Naive B cell (primary cell): ENCODE measurements at regions not wholly inside any gene's neighbourhood (a gene's known extent, or its start where the extent isn't known, plus 50 kb on each side); places are given as distances from the start of the nearest gene placed in this dataset.
A peak's percentile ranks its signal among the peaks of the same experiment; 100 is the strongest.

Source experiments
- ATAC-seq, 2 donors: fragments of 150-1000 bp; cut with Tn5 transposase; 2 replicates each; pipeline ENCODE4 v1.10.0; 2021; ENCODE audit warnings: low read depth in 2 of 2, mild to moderate bottlenecking in 2 of 2, moderate library complexity in 2 of 2
- DNase-seq: peaks from one replicate; pipeline ENCODE4 v3.0.0; 2022
- H3K27ac Mint-ChIP-seq, 6 donors: one replicate each; pipeline ENCODE4 v1.8.0; 2020 to 2022; ENCODE audit warnings: mild to moderate bottlenecking in 6 of 6, mixed read lengths in 6 of 6, moderate library complexity in 5 of 6, inconsistent platforms in 2 of 6
- H3K27me3 Mint-ChIP-seq, 3 donors: one replicate each; pipeline ENCODE4 v1.8.0; 2021 to 2022; ENCODE audit warnings: mixed read lengths in 3 of 3, mild to moderate bottlenecking in 1 of 3
- H3K36me3 Mint-ChIP-seq, 2 donors: one replicate each; pipeline ENCODE4 v1.8.0; 2020 to 2022; ENCODE audit warnings: mixed read lengths in 2 of 2, inconsistent platforms in 1 of 2, mild to moderate bottlenecking in 1 of 2
- H3K4me1 Mint-ChIP-seq, 3 donors: one replicate each; pipeline ENCODE4 v1.8.0; 2020 to 2022; ENCODE audit warnings: mixed read lengths in 3 of 3, inconsistent platforms in 1 of 3, mild to moderate bottlenecking in 1 of 3, moderate library complexity in 1 of 3
- H3K4me3 Mint-ChIP-seq, 8 donors: one replicate each; pipeline ENCODE4 v1.8.0; 2020 to 2022; ENCODE audit warnings: mild to moderate bottlenecking in 8 of 8, mixed read lengths in 8 of 8, moderate library complexity in 8 of 8, inconsistent platforms in 2 of 8
- H3K9me3 Mint-ChIP-seq, 7 donors: one replicate each; pipeline ENCODE4 v1.8.0; 2020 to 2022; ENCODE audit warnings: mixed read lengths in 7 of 7, mild to moderate bottlenecking in 5 of 7, inconsistent platforms in 2 of 7, moderate library complexity in 1 of 7

DNA sequence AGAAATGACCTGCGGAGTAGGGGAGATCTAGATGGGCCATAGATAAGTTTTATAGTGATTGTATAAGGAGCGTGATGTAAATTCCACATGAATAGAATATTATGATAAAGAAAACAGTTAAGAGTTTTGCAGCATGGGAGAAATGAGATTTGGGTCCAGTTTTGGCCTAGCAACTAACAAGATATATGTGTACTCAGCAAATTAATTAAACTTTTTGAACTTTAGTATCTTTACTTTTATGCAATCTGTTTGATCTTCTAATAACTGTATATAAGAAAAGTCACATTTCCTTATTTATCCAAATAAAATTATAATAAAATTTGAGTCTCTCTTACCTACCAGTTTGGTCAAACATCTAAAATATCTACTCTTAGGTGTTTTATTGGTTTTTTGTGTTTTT is 1011.8 kb upstream of the NCAM2 start:
- no peak overlapping the region for H3K27ac Mint-ChIP-seq
- H3K36me3 Mint-ChIP-seq, result no peaks in the 10 kb centered on the region
- ATAC-seq (no peak), DNase-seq (no peak)
- peak overlapping the region in 1 of 8 donors; percentile 3 for H3K4me3 Mint-ChIP-seq
- no peaks in the 10 kb centered on the region for H3K27me3 Mint-ChIP-seq
- no peaks in the 10 kb centered on the region for H3K4me1 Mint-ChIP-seq
- H3K9me3 Mint-ChIP-seq, result peaks cover 0 to 10% (median 4%) of the 10 kb centered on the region in 7 donors

DNA sequence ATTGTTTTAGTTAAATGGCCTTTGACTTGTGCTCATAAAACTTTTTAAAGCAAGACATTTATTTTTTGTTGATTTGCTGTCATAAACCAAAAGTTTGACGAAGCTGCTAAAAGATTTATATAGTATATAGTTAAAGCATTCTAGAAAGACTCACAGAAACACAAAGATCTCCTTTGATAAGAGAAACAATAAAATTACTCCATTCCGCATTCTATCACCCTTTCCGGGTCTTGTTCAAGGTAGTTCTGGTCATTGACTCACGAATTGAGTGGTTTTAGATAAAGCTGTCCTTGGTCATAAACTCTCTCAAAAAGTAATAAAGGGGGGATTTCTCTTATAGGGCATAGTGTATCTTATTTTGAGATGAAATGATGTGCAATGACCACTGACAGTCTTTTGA is 1010.5 kb upstream of the NCAM2 start:
- Mint-ChIP-seq H3K36me3 (no peaks in the 10 kb centered on the region), H3K4me1 (no peaks in the 10 kb centered on the region), H3K27ac (no peak overlapping the region), H3K9me3 (peaks cover 2 to 10% (median 5%) of the 10 kb centered on the region in 7 donors), H3K27me3 (no peaks in the 10 kb centered on the region), H3K4me3 (no peak overlapping the region)
- DNase-seq, result no peak
- ATAC-seq, result no peak

DNA sequence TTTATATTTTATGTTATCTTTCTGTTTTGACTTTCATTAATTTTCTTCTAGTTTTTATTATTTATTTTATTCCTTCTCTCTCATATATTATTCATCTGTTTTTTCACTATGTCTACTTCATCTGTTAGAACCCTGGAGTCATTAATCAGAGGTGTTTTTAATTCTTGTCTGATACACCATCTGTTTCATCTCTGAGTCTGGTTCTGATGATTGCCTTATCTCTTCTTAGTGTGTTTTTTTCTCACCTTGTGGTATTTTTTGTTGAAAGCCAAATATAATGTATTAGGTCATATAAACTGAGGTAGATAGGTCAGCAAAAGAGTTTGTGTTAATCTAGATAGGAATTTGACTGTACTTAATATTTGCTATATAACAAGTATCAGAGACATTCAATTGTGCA is 1005.7 kb upstream of the NCAM2 start:
- Mint-ChIP-seq H3K27me3 (no peaks in the 10 kb centered on the region), H3K27ac (no peak overlapping the region), H3K4me3 (no peak overlapping the region), H3K4me1 (no peaks in the 10 kb centered on the region), H3K9me3 (peaks cover 2 to 11% (median 7%) of the 10 kb centered on the region in 7 donors), H3K36me3 (no peaks in the 10 kb centered on the region)
- DNase-seq (no peak), ATAC-seq (no peak)

DNA sequence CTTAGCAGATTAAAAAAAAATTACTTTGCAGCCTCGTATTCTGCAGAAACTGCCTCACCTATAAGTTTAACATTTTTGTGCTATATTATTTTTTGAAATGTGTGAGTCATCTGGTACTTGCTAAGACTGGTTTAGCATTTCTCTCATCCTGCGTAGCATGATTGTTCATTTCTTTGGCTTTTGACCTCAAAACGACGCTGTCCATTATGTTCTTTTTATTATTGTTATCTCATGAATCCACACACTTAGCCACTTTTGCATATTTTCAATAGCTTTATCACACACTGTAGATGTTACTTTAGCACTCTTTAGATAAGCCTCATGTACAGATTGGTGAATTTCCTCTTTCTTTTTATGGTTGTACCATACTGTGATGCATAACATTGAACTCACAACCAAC is 1004.9 kb upstream of the NCAM2 start:
- Mint-ChIP-seq H3K9me3 (peaks cover under 1 to 15% (median 8%) of the 10 kb centered on the region in 7 donors), H3K27ac (no peak overlapping the region), H3K27me3 (no peaks in the 10 kb centered on the region), H3K4me3 (no peak overlapping the region), H3K4me1 (no peaks in the 10 kb centered on the region), H3K36me3 (no peaks in the 10 kb centered on the region)
- ATAC-seq (no peak), DNase-seq (no peak)

DNA sequence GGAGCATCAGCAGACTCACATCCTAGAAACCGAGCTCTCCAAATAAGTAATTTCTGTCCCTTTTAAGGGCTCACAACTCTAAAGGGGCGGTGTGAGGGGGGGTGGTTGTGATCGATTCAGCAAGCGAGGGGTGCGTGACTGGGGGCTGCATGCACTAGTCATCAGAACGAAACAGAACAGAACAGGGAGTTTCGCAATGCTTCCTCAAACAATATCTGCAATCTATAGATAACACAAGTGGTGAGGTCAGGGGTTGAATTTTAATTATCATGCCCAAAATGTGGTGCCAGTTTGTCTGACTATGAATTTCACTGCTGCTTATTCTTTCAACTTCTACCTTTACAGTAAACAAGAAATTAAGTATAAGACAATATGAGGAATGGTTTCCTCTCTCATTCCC is 1003.0 kb upstream of the NCAM2 start:
- no peak for DNase-seq
- H3K27ac Mint-ChIP-seq, result no peak overlapping the region
- peaks cover 0 to 12% (median 7%) of the 10 kb centered on the region in 7 donors for H3K9me3 Mint-ChIP-seq
- ATAC-seq, result no peak
- H3K4me1 Mint-ChIP-seq, result no peaks in the 10 kb centered on the region
- H3K27me3 Mint-ChIP-seq, result no peaks in the 10 kb centered on the region
- H3K4me3 Mint-ChIP-seq, result no peak overlapping the region
- H3K36me3 Mint-ChIP-seq, result no peaks in the 10 kb centered on the region

DNA sequence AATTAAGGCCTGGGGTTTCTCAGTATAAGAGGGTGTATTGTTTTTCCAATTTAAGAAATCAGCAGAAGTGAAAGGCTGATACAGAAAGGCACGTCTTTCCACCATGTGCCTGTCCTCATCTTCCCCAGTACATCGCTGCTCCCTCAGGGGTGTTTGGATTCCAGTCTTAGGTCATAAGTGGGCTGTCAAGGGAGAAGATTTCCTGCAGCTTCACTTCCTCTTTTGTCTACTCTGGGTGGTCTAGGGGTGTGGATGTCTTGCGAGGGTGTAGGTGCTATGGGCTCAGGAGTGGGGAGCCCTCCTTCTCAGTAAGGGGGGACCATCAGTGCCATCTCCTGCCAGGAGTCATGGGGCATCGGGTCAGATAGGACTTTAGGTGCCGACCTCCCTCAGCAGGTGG is 999.8 kb upstream of the NCAM2 start:
- ATAC-seq (no peak), DNase-seq (no peak)
- peaks cover 0 to 12% (median 6%) of the 10 kb centered on the region in 7 donors for H3K9me3 Mint-ChIP-seq
- H3K4me3 Mint-ChIP-seq, result no peak overlapping the region
- H3K27ac Mint-ChIP-seq, result no peak overlapping the region
- H3K27me3 Mint-ChIP-seq, result no peaks in the 10 kb centered on the region
- H3K36me3 Mint-ChIP-seq, result no peaks in the 10 kb centered on the region
- no peaks in the 10 kb centered on the region for H3K4me1 Mint-ChIP-seq

DNA sequence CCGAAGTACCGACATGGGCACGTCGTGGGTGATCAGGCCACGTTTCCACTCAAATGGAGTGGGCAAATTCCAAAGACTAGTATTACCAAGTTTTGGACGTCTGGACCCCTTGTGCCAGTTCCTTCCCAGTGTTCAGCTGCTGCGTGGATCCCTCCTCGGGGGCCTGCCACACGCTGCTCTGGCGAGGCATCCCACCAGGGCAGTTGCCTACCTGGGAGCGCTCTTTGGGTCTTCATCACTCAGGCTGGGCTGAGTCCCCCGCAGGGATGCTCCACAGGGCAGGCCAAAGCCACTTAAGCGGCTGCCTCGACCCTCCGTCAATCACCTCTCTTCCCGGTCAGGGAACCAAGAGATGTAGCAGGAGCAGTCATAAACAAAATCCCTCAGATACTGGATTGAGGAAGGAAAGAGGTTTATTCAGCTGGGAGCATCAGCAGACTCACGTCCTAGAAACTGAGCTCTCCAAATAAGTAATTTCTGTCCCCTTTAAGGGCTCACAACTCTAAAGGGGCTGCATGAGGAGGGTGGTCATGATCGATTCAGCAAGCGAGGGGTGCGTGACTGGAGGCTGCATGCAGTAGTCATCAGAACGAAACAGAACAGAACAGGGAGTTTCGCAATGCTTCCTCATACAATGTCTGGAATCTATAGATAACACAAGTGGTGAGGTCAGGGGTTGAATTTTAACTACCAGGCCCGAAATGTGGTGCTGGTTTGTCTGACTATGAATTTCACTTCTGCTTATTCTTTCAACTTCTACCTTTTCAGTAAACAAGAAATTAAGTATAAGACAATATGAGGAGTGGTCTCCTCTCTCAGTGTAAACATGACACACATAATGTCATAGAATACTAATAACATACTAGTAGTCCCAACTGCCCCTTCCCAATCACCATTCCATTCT is 998.6 kb upstream of the NCAM2 start:
- Mint-ChIP-seq H3K27ac (no peak overlapping the region), H3K36me3 (no peaks in the 10 kb centered on the region), H3K4me1 (no peaks in the 10 kb centered on the region), H3K27me3 (no peaks in the 10 kb centered on the region), H3K4me3 (peak overlapping the region in 1 of 8 donors; percentile 30), H3K9me3 (peaks cover 0 to 12% (median 6%) of the 10 kb centered on the region in 7 donors)
- ATAC-seq, result no peak
- DNase-seq, result no peak

DNA sequence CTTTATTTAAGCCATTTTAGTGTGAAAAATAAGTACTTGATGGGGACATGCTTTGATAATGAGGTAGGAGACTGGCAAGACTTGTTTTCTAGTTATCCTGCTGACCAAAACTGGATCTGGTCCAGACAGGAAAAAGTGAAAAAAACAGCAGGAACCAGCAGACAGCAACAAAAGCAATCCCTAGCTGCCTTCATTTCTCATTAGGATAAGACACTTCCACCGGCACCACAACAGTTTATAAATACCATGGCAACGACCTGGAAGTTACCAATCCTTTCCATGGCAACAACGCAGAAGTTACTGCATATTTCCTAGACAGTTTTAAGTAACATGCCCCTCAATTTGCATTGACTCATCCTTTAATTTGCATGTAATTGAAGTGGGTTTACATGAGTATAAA is 993.8 kb upstream of the NCAM2 start:
- ATAC-seq, result no peak
- H3K36me3 Mint-ChIP-seq, result no peaks in the 10 kb centered on the region

DNA sequence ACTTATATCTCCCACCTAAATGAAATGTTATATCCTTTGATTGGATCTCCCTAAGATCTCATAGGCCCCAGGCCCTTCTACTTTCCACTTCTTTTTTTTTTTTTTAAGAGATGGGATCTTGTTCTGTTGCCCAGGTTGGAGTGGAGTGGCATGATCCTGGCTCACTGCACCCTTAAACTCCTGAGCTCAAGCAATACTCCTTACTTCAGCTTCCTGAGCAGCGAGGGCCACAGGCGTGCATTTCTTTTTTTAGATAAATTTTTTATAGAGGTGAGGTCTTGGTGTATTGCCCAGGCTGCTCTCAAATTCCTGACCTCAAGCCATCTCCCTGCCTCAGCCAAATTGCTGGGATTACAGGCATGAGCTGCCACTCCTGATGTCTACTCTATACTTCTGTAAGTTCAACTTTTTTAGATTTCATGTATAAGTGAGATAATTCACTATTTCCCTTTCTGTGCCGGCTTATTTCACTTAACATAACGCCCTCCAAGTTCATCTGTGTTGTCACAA is 987.5 kb upstream of the NCAM2 start:
- Mint-ChIP-seq H3K4me1 (no peaks in the 10 kb centered on the region), H3K4me3 (no peak overlapping the region), H3K27me3 (no peaks in the 10 kb centered on the region), H3K9me3 (peaks cover 0 to 17% (median 2%) of the 10 kb centered on the region in 7 donors), H3K27ac (no peak overlapping the region), H3K36me3 (no peaks in the 10 kb centered on the region)
- DNase-seq (no peak), ATAC-seq (no peak)

More for the DNA sequence above, 993.8 kb upstream of the NCAM2 start:
- Mint-ChIP-seq H3K27ac (no peak overlapping the region), H3K4me3 (no peak overlapping the region), H3K27me3 (no peaks in the 10 kb centered on the region), H3K4me1 (no peaks in the 10 kb centered on the region), H3K9me3 (peaks cover 0 to 7% (median 2%) of the 10 kb centered on the region in 7 donors)
- DNase-seq, result no peak

DNA sequence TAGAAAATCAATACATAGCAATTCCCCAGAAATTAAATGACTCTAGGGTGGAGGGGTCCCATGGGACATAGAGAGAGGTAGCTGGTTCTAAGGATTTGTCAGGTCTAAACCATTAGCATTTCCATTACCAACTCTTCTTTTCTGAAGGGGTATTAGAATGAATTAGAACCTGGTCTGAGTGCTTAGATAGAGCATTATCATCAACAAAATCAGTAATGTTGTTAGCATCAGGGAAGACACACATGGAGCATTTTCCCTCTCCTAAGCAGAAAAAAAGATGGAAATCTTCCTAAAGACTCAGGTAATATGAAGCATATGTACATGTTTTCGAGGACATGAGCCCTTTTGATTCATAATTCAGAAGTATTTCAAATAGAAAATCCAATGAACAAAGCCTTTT is 984.4 kb upstream of the NCAM2 start:
- Mint-ChIP-seq H3K9me3 (peaks cover 0 to 13% (median 2%) of the 10 kb centered on the region in 7 donors), H3K4me1 (no peaks in the 10 kb centered on the region), H3K36me3 (no peaks in the 10 kb centered on the region), H3K27ac (no peak overlapping the region), H3K4me3 (no peak overlapping the region), H3K27me3 (no peaks in the 10 kb centered on the region)
- DNase-seq (no peak), ATAC-seq (no peak)

DNA sequence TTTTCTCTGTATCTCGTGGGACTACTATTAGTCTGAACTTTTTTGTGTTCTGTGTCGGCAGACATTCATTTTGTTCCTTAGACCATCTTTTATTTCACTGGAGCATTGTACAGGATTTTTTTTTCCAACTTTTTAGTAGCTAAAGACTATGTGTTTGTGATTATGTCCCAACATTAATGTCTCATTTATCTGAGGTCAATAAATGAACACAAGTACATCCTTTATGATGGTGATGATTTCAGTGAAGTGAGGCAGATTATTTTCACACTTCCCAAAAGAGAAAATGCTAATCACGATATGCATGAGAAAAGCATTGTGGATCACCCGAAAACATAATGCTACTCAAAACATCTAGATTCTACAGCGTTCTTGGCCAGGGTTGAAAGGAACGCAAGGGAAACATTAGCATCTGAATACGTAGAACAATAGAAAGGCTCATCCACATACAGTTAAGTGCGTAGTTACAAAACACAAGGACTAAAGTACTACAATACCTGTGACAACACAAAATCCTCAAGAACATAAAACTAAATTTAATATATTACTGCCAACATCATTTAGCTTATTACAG is 981.7 kb upstream of the NCAM2 start:
- peaks cover 0 to 7% (median 2%) of the 10 kb centered on the region in 7 donors for H3K9me3 Mint-ChIP-seq
- no peak overlapping the region for H3K4me3 Mint-ChIP-seq
- H3K27ac Mint-ChIP-seq, result no peak overlapping the region
- H3K4me1 Mint-ChIP-seq, result no peaks in the 10 kb centered on the region
- DNase-seq (no peak), ATAC-seq (no peak)
- H3K36me3 Mint-ChIP-seq, result no peaks in the 10 kb centered on the region
- H3K27me3 Mint-ChIP-seq, result no peaks in the 10 kb centered on the region

DNA sequence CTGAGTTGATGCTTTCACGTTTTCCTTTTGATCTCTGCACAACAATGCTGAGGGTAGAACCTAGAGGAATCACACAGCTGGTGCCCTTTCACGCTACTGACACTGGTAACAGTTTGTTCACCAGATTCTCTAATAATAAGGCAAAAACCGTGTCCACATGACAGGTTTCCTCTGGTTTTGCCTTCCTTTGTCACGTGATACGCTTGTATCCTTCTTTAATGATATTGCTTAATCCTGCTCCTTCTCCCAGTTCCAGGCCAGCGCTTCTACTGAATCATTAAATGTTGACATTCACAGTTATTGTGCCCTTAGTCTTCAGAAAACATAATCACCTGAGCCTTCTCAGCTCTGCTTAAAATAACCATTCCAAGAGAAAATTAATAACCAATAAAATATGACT is 978.2 kb upstream of the NCAM2 start:
- peaks cover 0 to 7% (median 1%) of the 10 kb centered on the region in 7 donors for H3K9me3 Mint-ChIP-seq
- ATAC-seq (no peak), DNase-seq (no peak)
- no peak overlapping the region for H3K4me3 Mint-ChIP-seq
- H3K4me1 Mint-ChIP-seq, result no peaks in the 10 kb centered on the region
- H3K27me3 Mint-ChIP-seq, result no peaks in the 10 kb centered on the region
- H3K27ac Mint-ChIP-seq, result no peak overlapping the region
- no peaks in the 10 kb centered on the region for H3K36me3 Mint-ChIP-seq

DNA sequence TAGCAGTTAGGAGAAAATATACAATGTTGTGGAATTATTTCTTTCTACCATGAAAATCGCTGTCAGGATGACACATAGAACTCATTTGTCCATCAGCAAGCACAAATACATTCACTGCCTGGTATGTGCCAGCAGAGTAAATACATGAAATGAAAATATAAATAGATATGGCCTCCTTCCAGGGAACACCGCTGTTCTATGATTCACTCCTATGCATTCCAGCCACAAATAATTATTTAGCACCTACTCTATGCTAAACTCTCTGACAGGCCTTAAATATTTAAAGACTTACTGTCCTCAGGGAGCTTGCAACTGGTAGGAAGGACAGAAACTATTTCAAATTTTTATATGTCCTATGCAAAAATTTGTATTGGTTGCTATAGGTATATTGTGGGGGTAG is 975.0 kb upstream of the NCAM2 start:
- Mint-ChIP-seq H3K36me3 (no peaks in the 10 kb centered on the region), H3K4me3 (no peak overlapping the region), H3K27ac (no peak overlapping the region), H3K4me1 (no peaks in the 10 kb centered on the region), H3K27me3 (no peaks in the 10 kb centered on the region), H3K9me3 (peaks cover 0 to 9% (median 3%) of the 10 kb centered on the region in 7 donors)
- ATAC-seq, result no peak
- no peak for DNase-seq

DNA sequence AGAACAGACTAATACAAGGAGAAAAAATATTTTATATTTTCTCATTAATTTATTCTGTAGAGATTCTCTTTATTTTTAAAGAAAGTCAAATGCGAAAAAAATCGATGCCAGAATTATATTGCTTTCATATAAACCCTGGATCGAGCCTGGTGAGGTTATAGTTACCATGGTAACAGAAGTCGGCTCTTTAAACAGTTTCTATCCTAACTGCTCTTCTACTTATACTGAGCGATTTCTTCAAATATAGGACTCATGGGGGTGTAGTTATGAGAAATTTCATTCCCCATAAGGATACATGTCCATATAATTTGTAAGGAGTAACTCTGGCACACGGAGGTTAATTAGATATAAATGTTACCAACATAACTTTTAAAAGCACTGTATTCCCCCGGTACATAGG is 973.5 kb upstream of the NCAM2 start:
- Mint-ChIP-seq H3K27ac (no peak overlapping the region), H3K4me3 (no peak overlapping the region), H3K9me3 (peaks cover 0 to 8% (median 1%) of the 10 kb centered on the region in 7 donors), H3K36me3 (no peaks in the 10 kb centered on the region), H3K27me3 (no peaks in the 10 kb centered on the region), H3K4me1 (no peaks in the 10 kb centered on the region)
- ATAC-seq, result no peak
- DNase-seq, result no peak
